Vagina (tissue), 2 donors: ENCODE measurements at regions not wholly inside any gene's neighbourhood (a gene's known extent, or its start where the extent isn't known, plus 50 kb on each side); places are given as distances from the start of the nearest gene placed in this dataset.

Experiments
- POLR2A ChIP-seq, 2 donors: fragments of 450-650 bp; IDR thresholded peaks; one replicate each; pipeline ENCODE4 v1.6.1; 2017; ENCODE audit warnings: antibody characterized with exemption in 2 of 2, mild to moderate bottlenecking in 2 of 2, moderate library complexity in 2 of 2
- TF ChIP-seq, protein P1 (sequence below), 3 experiments: fragments of 450-650 bp in 2 of 3; fragments of 200-600 bp in 1 of 3; sonication (generic) in 1 of 3; IDR thresholded peaks; one replicate each; pipeline ENCODE4 v1.5.1; 2017 to 2019; ENCODE audit warnings: antibody characterized with exemption in 3 of 3, mild to moderate bottlenecking in 2 of 3, moderate library complexity in 2 of 3

DNA sequence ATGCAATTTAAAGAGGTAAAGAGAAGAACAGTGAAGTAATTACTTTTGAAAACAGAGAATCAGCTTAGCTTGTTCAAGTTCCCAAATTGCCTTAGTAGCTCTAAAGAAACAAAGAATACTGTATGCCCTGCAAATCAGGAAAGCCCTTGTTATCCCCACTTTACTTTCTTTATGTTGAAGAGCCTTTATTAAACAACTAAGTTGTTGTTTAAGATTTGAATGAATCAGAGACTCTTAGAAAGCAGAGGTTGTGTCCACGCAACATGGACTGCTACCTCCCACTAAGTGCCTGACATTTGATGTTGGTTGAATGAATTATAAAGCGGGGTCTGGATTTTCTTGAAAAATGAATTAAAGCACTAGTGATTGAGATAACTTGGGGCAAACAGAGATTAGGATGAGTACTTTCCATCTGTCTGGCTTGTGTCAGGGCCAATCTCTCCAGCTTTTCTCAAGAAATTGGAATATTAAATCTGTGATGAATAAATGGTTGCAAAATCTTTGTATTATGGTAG lies 214.7 kb downstream of the POSTN start:
- TF ChIP-seq, protein P1, sequence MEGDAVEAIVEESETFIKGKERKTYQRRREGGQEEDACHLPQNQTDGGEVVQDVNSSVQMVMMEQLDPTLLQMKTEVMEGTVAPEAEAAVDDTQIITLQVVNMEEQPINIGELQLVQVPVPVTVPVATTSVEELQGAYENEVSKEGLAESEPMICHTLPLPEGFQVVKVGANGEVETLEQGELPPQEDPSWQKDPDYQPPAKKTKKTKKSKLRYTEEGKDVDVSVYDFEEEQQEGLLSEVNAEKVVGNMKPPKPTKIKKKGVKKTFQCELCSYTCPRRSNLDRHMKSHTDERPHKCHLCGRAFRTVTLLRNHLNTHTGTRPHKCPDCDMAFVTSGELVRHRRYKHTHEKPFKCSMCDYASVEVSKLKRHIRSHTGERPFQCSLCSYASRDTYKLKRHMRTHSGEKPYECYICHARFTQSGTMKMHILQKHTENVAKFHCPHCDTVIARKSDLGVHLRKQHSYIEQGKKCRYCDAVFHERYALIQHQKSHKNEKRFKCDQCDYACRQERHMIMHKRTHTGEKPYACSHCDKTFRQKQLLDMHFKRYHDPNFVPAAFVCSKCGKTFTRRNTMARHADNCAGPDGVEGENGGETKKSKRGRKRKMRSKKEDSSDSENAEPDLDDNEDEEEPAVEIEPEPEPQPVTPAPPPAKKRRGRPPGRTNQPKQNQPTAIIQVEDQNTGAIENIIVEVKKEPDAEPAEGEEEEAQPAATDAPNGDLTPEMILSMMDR (IDR thresholded peaks at IDR 0.05) = no peak
- TF ChIP-seq POLR2A (IDR thresholded peaks at IDR 0.05) = no peak
